Neuronal stem cell (in vitro differentiated cells): ENCODE measurements at regions not wholly inside any gene's neighbourhood (a gene's known extent, or its start where the extent isn't known, plus 50 kb on each side); places are given as distances from the start of the nearest gene placed in this dataset.

ENCODE experiments used
- DNase-seq: peaks from one replicate; pipeline ENCODE4 v3.0.0-alpha.2; 2013; ENCODE audit warnings: low spot score
- H2AFZ ChIP-seq: one replicate; pipeline ENCODE4 v1.6.1; 2013; ENCODE audit warnings: mild to moderate bottlenecking, low read length, inconsistent platforms
- H2AK5ac ChIP-seq: 2 replicates; pipeline ENCODE4 v1.6.1; 2013; ENCODE audit warnings: low read depth, mild to moderate bottlenecking, inconsistent platforms, low read length, moderate library complexity, mixed read lengths
- H2BK120ac ChIP-seq: 2 replicates; pipeline ENCODE4 v1.6.1; 2013; ENCODE audit warnings: low read depth, mild to moderate bottlenecking, inconsistent platforms, low read length, moderate library complexity, mixed read lengths
- H2BK12ac ChIP-seq: one replicate; pipeline ENCODE4 v1.6.1; 2013; ENCODE audit warnings: low read length, inconsistent platforms
- H2BK15ac ChIP-seq: 2 replicates; pipeline ENCODE4 v1.6.1; 2013; ENCODE audit warnings: mild to moderate bottlenecking, low read length, inconsistent platforms, mixed read lengths
- H2BK5ac ChIP-seq: one replicate; pipeline ENCODE4 v1.6.1; 2013; ENCODE audit warnings: inconsistent platforms, mild to moderate bottlenecking, low read length, moderate library complexity
- H3K14ac ChIP-seq: one replicate; pipeline ENCODE4 v1.6.1; 2013; ENCODE audit warnings: low read length, inconsistent platforms
- H3K18ac ChIP-seq: 2 replicates; pipeline ENCODE4 v1.6.1; 2013; ENCODE audit warnings: low read length, inconsistent platforms
- H3K23ac ChIP-seq: 2 replicates; pipeline ENCODE4 v1.6.1; 2013; ENCODE audit warnings: low read depth, mild to moderate bottlenecking, mixed read lengths, low read length, inconsistent platforms; ENCODE audit not compliant: poor library complexity
- H3K27ac ChIP-seq: replicated peaks from 3 replicates; pipeline ENCODE4 v1.5.1; 2013; ENCODE audit warnings: low read length, inconsistent platforms
- H3K27me3 ChIP-seq, 3 experiments: 2 replicates each; pipeline ENCODE4 v1.6.1; 2013; ENCODE audit warnings: low read length in 3 of 3, mild to moderate bottlenecking in 2 of 3, inconsistent platforms in 1 of 3, low read depth in 1 of 3, mixed read lengths in 1 of 3, moderate library complexity in 1 of 3; ENCODE audit not compliant: control insufficient read depth in 3 of 3, insufficient read depth in 3 of 3
- H3K36me3 ChIP-seq, 2 donors: replicated peaks in 1 of 2; 2 replicates each; pipeline ENCODE4 v1.6.1; 2013; ENCODE audit warnings: low read length in 2 of 2; ENCODE audit not compliant: control insufficient read depth in 2 of 2, insufficient read depth in 2 of 2
- H3K4ac ChIP-seq: 2 replicates; pipeline ENCODE4 v1.6.1; 2013; ENCODE audit warnings: inconsistent platforms, mild to moderate bottlenecking, low read length, moderate library complexity
- H3K4me1 ChIP-seq, 2 donors: 1 replicate in 1 of 2; 2 replicates in 1 of 2; pipeline ENCODE4 v1.6.1; 2013; ENCODE audit warnings: low read length in 2 of 2, low read depth in 1 of 2; ENCODE audit not compliant: control insufficient read depth in 2 of 2, insufficient read depth in 1 of 2
- H3K4me2 ChIP-seq: one replicate; pipeline ENCODE4 v1.6.1; 2013; ENCODE audit warnings: mild to moderate bottlenecking, low read length, inconsistent platforms; ENCODE audit not compliant: insufficient read depth, poor library complexity, severe bottlenecking
- H3K4me3 ChIP-seq, 2 donors: 2 replicates each; pipeline ENCODE4 v1.5.1; 2013; ENCODE audit warnings: low read length in 2 of 2, mild to moderate bottlenecking in 2 of 2, inconsistent platforms in 1 of 2, moderate library complexity in 1 of 2
- H3K79me1 ChIP-seq: one replicate; pipeline ENCODE4 v1.6.1; 2013; ENCODE audit warnings: low read depth, mild to moderate bottlenecking, inconsistent platforms, low read length, moderate library complexity
- H3K9ac ChIP-seq: one replicate; pipeline ENCODE4 v1.6.1; 2013; ENCODE audit warnings: mild to moderate bottlenecking, low read depth, low read length, inconsistent platforms; ENCODE audit not compliant: poor library complexity
- H3K9me3 ChIP-seq, 2 donors: replicated peaks in 1 of 2; 2 replicates each; pipeline versions ENCODE3 to v1.6.1; 2013; ENCODE audit warnings: low read length in 2 of 2, mild to moderate bottlenecking in 2 of 2, inconsistent platforms in 1 of 2, low read depth in 1 of 2, mixed read lengths in 1 of 2, moderate library complexity in 1 of 2; ENCODE audit not compliant: control insufficient read depth in 2 of 2, insufficient read depth in 1 of 2
- H4K8ac ChIP-seq: one replicate; pipeline ENCODE4 v1.6.1; 2013; ENCODE audit warnings: low read depth, mild to moderate bottlenecking, inconsistent platforms, low read length, moderate library complexity
- H4K91ac ChIP-seq: one replicate; pipeline ENCODE4 v1.6.1; 2013; ENCODE audit warnings: low read length, low read depth, mild to moderate bottlenecking, inconsistent platforms; ENCODE audit not compliant: poor library complexity
- WGBS, 2 donors: extraction: QIAGEN DNeasy Blood & Tissue Kit; methylation state at CpG; one replicate each; pipeline ENCODE4 v1.1.7; 2013; ENCODE audit warnings: missing lambda C conversion rate in 2 of 2, mixed read lengths in 1 of 2; ENCODE audit not compliant: insufficient read length in 2 of 2, insufficient replicate concordance in 1 of 2; ENCODE audit errors: extremely low coverage in 2 of 2; 5-methylcytosine and 5-hydroxymethylcytosine counted together

DNA sequence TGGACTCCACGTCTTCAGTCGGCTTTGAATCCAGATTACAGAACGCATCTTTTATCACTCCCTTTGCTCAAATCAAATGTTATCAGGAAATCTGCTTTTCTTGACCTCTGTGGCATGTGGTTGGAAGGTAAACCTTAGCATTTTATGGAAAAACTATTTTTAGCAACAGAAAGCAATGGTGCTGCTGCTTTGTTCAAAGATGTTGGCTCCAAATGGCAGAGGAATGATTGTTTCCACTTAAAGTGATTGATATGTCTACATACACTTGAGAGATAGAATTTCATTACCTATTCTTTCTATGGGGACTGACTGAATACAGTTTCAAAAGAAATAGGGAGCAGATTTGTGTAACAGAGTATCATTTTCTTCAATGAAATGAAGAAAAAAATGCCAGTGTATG lies 761.2 kb downstream of the NOVA1 start:
- no peak overlapping the region for H2BK120ac ChIP-seq
- no peak overlapping the region for H2AK5ac ChIP-seq
- H3K4me3 ChIP-seq = no peak overlapping the region
- no peak overlapping the region for H3K9ac ChIP-seq
- H2BK12ac ChIP-seq = no peak overlapping the region
- H3K14ac ChIP-seq = no peak overlapping the region
- DNase-seq = no peak
- no peak overlapping the region for H3K23ac ChIP-seq
- H4K91ac ChIP-seq = no peak overlapping the region
- H3K9me3 ChIP-seq = no peaks in the 10 kb centered on the region
- H3K4me1 ChIP-seq = peaks cover 0 to 2% of the 10 kb centered on the region in 2 donors
- H3K4ac ChIP-seq = no peak overlapping the region
- no peak overlapping the region for H2BK15ac ChIP-seq
- H2AFZ ChIP-seq = no peak overlapping the region
- no peak overlapping the region for H3K4me2 ChIP-seq
- H3K36me3 ChIP-seq = peaks cover 0 to 15% of the 10 kb centered on the region in 2 donors
- H3K79me1 ChIP-seq = no peaks in the 10 kb centered on the region
- no peak overlapping the region for H2BK5ac ChIP-seq
- no peak overlapping the region for H3K18ac ChIP-seq
- no peaks in the 10 kb centered on the region for H3K27me3 ChIP-seq
- H4K8ac ChIP-seq = no peak overlapping the region
- no CpG with 5 or more reads among the region's 3 CpGs for WGBS, 2 donors
- no peak overlapping the region for H3K27ac ChIP-seq

DNA sequence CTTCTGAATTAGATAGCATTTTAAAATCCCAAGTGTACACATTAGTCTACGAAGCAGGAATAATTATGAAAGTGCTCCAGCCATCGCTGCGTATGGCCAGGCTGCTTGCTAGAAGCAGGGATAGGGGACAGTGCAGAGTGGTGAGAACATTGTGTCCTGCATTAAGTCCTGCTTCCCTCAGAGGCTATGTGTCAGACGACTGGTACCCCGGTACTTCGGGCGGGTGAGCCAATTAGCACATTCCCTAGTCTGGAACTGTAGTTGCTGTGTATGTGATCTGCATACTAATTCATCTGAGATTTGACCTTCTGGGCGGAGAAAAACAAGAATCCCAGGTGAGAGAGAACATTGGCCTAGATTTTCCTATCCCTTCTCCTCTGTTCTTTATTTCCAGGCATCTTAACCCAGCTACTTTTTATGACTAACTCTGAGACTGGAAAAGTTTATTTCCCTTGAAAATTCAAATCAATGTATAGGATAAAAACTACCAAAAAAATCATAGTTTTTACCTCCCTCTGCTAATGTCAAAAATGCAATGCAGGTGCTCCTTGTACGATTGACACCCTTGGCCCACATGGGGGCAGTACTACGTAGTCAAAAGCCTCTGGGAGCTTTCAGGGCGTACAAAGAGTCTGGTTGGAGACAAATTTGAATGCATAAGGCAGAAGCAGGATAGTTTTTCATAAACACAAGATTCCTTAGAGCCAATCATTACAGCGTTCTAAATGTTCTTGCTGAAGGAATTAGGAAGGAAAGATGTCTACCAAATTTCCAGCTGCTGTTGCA lies 764.3 kb downstream of the NOVA1 start:
- Histone ChIP-seq H3K27ac (no peak overlapping the region), H2AFZ (peak overlapping the region; percentile 50), H3K9me3 (no peaks in the 10 kb centered on the region), H3K23ac (no peak overlapping the region), H4K8ac (no peak overlapping the region), H3K27me3 (no peaks in the 10 kb centered on the region), H3K4me3 (no peak overlapping the region), H3K79me1 (no peaks in the 10 kb centered on the region), H2BK15ac (no peak overlapping the region), H4K91ac (no peak overlapping the region), H3K14ac (no peak overlapping the region), H3K4me2 (no peak overlapping the region), H2BK5ac (no peak overlapping the region), H3K4ac (no peak overlapping the region), H2BK12ac (no peak overlapping the region), H3K4me1 (peaks cover 0 to 2% of the 10 kb centered on the region in 2 donors), H2BK120ac (no peak overlapping the region), H2AK5ac (no peak overlapping the region), H3K9ac (no peak overlapping the region), H3K36me3 (peaks cover 0 to 15% of the 10 kb centered on the region in 2 donors), H3K18ac (no peak overlapping the region)
- no CpG with 5 or more reads among the region's 12 CpGs for WGBS, 2 donors
- peak; percentile 50 for DNase-seq

DNA sequence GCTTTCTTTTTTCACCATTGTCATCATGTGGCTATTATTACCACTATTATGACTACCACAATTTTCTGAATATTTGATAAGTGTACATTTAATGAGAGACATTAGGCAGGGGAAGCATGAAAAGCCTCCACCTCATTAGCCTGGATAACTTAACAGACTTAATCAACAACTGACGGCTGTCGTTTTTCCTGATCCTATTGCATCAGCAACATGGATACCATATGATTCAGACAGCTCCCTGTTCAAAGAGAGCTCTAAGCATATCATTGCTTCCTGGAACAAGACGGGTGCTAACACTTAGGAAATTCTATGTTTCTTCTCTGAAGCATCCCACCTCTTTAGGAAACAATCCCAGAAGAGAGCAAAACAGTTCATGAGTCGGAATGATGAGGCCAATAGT lies 765.2 kb downstream of the NOVA1 start:
- no peak overlapping the region for H4K91ac ChIP-seq
- H2AK5ac ChIP-seq = no peak overlapping the region
- no peaks in the 10 kb centered on the region for H3K27me3 ChIP-seq
- no peak overlapping the region for H3K18ac ChIP-seq
- no peak overlapping the region for H3K4me2 ChIP-seq
- no peaks in the 10 kb centered on the region for H3K9me3 ChIP-seq
- H2BK120ac ChIP-seq = no peak overlapping the region
- WGBS, 2 donors = no CpG with 5 or more reads among the region's 4 CpGs
- H3K79me1 ChIP-seq = no peaks in the 10 kb centered on the region
- H2BK15ac ChIP-seq = no peak overlapping the region
- no peak overlapping the region for H3K9ac ChIP-seq
- H3K36me3 ChIP-seq = peaks cover 0 to 15% of the 10 kb centered on the region in 2 donors
- no peak overlapping the region for H3K4ac ChIP-seq
- H2BK5ac ChIP-seq = no peak overlapping the region
- H3K4me1 ChIP-seq = peaks cover 0 to 2% of the 10 kb centered on the region in 2 donors
- no peak for DNase-seq
- H3K23ac ChIP-seq = no peak overlapping the region
- no peak overlapping the region for H3K4me3 ChIP-seq
- H2BK12ac ChIP-seq = no peak overlapping the region
- H3K14ac ChIP-seq = no peak overlapping the region
- no peak overlapping the region for H3K27ac ChIP-seq
- no peak overlapping the region for H4K8ac ChIP-seq
- H2AFZ ChIP-seq = no peak overlapping the region

DNA sequence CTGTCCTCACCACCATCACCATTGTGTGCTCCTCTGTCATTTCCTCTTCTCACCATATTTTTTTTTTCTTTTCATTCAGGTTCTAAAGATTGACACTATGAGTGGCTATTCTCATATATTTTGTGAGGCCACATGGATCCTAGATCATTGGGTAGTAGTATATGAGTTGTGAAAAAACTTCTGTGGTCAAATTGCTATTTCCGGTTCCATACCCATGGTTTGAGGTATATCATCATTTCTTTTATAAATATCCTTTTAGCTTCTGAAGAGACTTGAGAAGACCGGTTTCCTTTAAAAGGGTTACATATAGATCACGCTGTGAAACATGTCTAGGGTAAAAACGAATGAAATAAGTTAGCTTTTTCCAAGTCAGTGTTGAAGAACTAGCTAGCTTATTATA lies 769.3 kb downstream of the NOVA1 start:
- Histone ChIP-seq H3K4me3 (no peak overlapping the region), H2BK15ac (no peak overlapping the region), H3K79me1 (no peaks in the 10 kb centered on the region), H3K4me1 (no peaks in the 10 kb centered on the region), H3K18ac (no peak overlapping the region), H3K4ac (no peak overlapping the region), H3K27ac (no peak overlapping the region), H2AK5ac (no peak overlapping the region), H4K91ac (no peak overlapping the region), H2AFZ (no peak overlapping the region), H2BK12ac (no peak overlapping the region), H3K9me3 (no peaks in the 10 kb centered on the region), H3K9ac (no peak overlapping the region), H3K4me2 (no peak overlapping the region), H3K36me3 (no peaks in the 10 kb centered on the region), H2BK120ac (no peak overlapping the region), H3K14ac (no peak overlapping the region), H4K8ac (no peak overlapping the region), H3K23ac (no peak overlapping the region), H2BK5ac (no peak overlapping the region), H3K27me3 (no peaks in the 10 kb centered on the region)
- WGBS, 2 donors = no CpG with 5 or more reads among the region's 4 CpGs
- no peak for DNase-seq
